ENCODE measurements at regions not wholly inside any gene's neighbourhood (a gene's known extent, or its start where the extent isn't known, plus 50 kb on each side); places are given as distances from the start of the nearest gene placed in this dataset.
"Not testable (repeated sequence)": the region's sequence is repeated elsewhere in the genome, so short reads cannot be mapped to it uniquely, and the experiment has no call there.

DNA sequence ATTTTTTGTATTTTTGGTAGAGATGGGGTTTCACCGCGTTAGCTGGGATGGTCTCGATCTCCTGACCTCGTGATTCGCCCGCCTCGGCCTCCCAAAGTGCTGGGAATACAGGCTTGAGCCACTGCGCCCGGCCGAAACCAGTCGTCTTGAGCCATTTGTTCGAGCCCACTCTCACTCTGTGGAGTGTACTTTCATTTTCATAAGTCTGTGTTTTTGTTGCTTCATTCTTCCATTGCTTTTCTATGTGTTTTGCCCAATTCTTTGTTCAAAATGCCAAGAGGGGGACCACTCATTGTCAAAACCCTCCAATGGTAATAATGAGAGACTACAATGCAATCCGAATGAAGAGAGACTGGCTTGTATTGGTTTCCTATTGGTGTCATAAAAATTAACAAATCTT is 1545.5 kb upstream of the DDX18 start:
- H2AFZ ChIP-seq (ENCODE audit: low read length), result no peak overlapping the region
- no peak overlapping the region for H3K9ac ChIP-seq (ENCODE audit: low read depth, low read length, poor library complexity, severe bottlenecking)
- no peaks in the 10 kb centered on the region for H3K4me1 ChIP-seq (ENCODE audit: insufficient read depth, low read length, poor library complexity, severe bottlenecking)
- no peaks in the 10 kb centered on the region for H3K36me3 ChIP-seq (ENCODE audit: insufficient read depth, low read length)
- no peaks in the 10 kb centered on the region for H3K27me3 ChIP-seq (ENCODE audit: insufficient read depth, low read length, poor library complexity, severe bottlenecking)
- no peaks in the 10 kb centered on the region for H3F3A ChIP-seq (ENCODE audit: low read depth)
- no peaks in the 10 kb centered on the region for H3K9me3 ChIP-seq (ENCODE audit: insufficient read depth, low read depth, low read length)
- H3K4me3 ChIP-seq (ENCODE audit: low read length, poor library complexity, severe bottlenecking), result no peak overlapping the region
- H3K9me2 ChIP-seq (replicated peaks; ENCODE audit: low read depth, low read length), result no peaks in the 10 kb centered on the region
- H4K20me1 ChIP-seq (ENCODE audit: insufficient read depth, low read length, poor library complexity, severe bottlenecking), result no peaks in the 10 kb centered on the region
- no peak overlapping the region for H3K4me2 ChIP-seq (ENCODE audit: low read depth, low read length, poor library complexity, severe bottlenecking)
- no peaks in the 10 kb centered on the region for H3K79me2 ChIP-seq (ENCODE audit: insufficient read depth, low read length)
- TF ChIP-seq EZH2phosphoT487 (IDR thresholded peaks at IDR 0.05; ENCODE audit: borderline replicate concordance), result no peak
- TF ChIP-seq, protein P1, sequence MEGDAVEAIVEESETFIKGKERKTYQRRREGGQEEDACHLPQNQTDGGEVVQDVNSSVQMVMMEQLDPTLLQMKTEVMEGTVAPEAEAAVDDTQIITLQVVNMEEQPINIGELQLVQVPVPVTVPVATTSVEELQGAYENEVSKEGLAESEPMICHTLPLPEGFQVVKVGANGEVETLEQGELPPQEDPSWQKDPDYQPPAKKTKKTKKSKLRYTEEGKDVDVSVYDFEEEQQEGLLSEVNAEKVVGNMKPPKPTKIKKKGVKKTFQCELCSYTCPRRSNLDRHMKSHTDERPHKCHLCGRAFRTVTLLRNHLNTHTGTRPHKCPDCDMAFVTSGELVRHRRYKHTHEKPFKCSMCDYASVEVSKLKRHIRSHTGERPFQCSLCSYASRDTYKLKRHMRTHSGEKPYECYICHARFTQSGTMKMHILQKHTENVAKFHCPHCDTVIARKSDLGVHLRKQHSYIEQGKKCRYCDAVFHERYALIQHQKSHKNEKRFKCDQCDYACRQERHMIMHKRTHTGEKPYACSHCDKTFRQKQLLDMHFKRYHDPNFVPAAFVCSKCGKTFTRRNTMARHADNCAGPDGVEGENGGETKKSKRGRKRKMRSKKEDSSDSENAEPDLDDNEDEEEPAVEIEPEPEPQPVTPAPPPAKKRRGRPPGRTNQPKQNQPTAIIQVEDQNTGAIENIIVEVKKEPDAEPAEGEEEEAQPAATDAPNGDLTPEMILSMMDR (conservative IDR thresholded peaks at IDR 0.05; ENCODE audit: low read length), result no peak

DNA sequence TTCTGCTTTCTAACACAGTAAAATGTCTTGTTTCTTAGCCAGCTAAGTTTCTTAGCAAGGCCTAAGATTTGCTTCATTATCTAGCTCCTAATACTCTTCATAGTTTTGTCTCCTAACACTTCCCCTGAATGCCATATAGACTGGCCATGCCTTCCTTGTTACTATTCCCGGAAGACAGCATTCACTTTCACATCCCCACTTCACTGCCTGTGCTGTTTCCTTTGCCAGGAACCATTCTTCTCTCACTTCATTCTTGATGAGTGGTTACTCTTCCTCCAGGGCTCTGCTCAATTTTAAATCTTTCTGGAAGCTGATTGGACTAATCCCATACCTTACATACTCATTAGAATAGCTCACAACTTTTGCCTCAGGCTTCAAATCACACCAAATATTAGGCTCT is 1510.2 kb upstream of the DDX18 start:
- no peak overlapping the region for H3K4me2 ChIP-seq (ENCODE audit: low read depth, low read length, poor library complexity, severe bottlenecking)
- H3K9me2 ChIP-seq (replicated peaks; ENCODE audit: low read depth, low read length), result no peaks in the 10 kb centered on the region
- H2AFZ ChIP-seq (ENCODE audit: low read length), result no peak overlapping the region
- H3K79me2 ChIP-seq (ENCODE audit: insufficient read depth, low read length), result no peaks in the 10 kb centered on the region
- no peak overlapping the region for H3K4me3 ChIP-seq (ENCODE audit: low read length, poor library complexity, severe bottlenecking)
- TF ChIP-seq, protein P1 (conservative IDR thresholded peaks at IDR 0.05; ENCODE audit: low read length), result no peak
- TF ChIP-seq EZH2phosphoT487 (IDR thresholded peaks at IDR 0.05; ENCODE audit: borderline replicate concordance), result no peak
- H3F3A ChIP-seq (ENCODE audit: low read depth), result no peaks in the 10 kb centered on the region
- no peaks in the 10 kb centered on the region for H3K27me3 ChIP-seq (ENCODE audit: insufficient read depth, low read length, poor library complexity, severe bottlenecking)
- H3K9ac ChIP-seq (ENCODE audit: low read depth, low read length, poor library complexity, severe bottlenecking), result no peak overlapping the region
- no peaks in the 10 kb centered on the region for H3K36me3 ChIP-seq (ENCODE audit: insufficient read depth, low read length)
- no peaks in the 10 kb centered on the region for H4K20me1 ChIP-seq (ENCODE audit: insufficient read depth, low read length, poor library complexity, severe bottlenecking)
- H3K9me3 ChIP-seq (ENCODE audit: insufficient read depth, low read depth, low read length), result no peaks in the 10 kb centered on the region
- no peaks in the 10 kb centered on the region for H3K4me1 ChIP-seq (ENCODE audit: insufficient read depth, low read length, poor library complexity, severe bottlenecking)

DNA sequence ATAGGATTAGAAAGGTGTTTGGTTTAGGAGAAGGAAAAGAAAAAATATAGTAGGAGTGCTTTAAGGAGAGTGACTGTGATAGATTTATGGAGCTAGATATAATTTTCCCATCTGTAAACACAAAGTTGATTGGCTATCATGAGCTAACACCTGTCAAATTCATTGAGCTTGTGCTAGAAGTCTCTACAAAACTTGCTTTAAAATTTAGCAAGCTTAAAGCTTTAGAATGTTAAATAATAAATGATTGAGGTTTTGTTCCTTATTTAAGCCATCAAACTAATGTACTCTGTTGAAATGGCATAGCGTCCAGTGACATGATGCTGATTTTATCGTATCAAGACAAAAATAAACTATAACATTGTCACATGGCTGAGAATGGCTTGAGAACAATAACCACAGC is 1497.4 kb upstream of the DDX18 start:
- H3K9ac ChIP-seq (ENCODE audit: low read depth, low read length, poor library complexity, severe bottlenecking), result no peak overlapping the region
- H3K9me2 ChIP-seq (replicated peaks; ENCODE audit: low read depth, low read length), result no peaks in the 10 kb centered on the region
- no peaks in the 10 kb centered on the region for H3K27me3 ChIP-seq (ENCODE audit: insufficient read depth, low read length, poor library complexity, severe bottlenecking)
- H4K20me1 ChIP-seq (ENCODE audit: insufficient read depth, low read length, poor library complexity, severe bottlenecking), result no peaks in the 10 kb centered on the region
- no peaks in the 10 kb centered on the region for H3K9me3 ChIP-seq (ENCODE audit: insufficient read depth, low read depth, low read length)
- no peaks in the 10 kb centered on the region for H3K36me3 ChIP-seq (ENCODE audit: insufficient read depth, low read length)
- H3K79me2 ChIP-seq (ENCODE audit: insufficient read depth, low read length), result no peaks in the 10 kb centered on the region
- no peak overlapping the region for H3K4me2 ChIP-seq (ENCODE audit: low read depth, low read length, poor library complexity, severe bottlenecking)
- H3F3A ChIP-seq (ENCODE audit: low read depth), result no peaks in the 10 kb centered on the region
- no peak overlapping the region for H2AFZ ChIP-seq (ENCODE audit: low read length)
- no peak for TF ChIP-seq EZH2phosphoT487 (IDR thresholded peaks at IDR 0.05; ENCODE audit: borderline replicate concordance)
- TF ChIP-seq, protein P1 (conservative IDR thresholded peaks at IDR 0.05; ENCODE audit: low read length), result no peak
- H3K4me1 ChIP-seq (ENCODE audit: insufficient read depth, low read length, poor library complexity, severe bottlenecking), result no peaks in the 10 kb centered on the region
- H3K4me3 ChIP-seq (ENCODE audit: low read length, poor library complexity, severe bottlenecking), result no peak overlapping the region

DNA sequence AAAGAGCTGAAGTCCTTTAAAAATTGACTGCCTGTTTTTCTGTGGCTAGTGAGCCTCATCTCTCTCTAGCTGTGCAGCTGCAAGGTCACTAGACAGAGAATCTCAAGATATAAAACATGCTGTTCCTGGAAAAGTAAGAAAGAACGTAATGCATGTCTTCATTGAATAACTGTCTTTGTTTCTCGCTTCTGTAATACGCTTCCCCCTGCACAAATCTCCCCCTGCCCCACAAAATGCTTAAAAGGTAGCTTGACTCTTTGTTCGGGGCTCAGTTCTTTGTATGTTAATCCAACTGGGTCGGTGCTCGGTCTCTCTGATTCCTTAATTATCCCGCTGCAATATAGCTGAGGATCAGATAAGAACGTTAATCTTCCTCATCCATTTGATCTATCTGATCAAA is 1495.9 kb upstream of the DDX18 start:
- not testable (repeated sequence) for H3F3A ChIP-seq (ENCODE audit: low read depth); H3K9ac ChIP-seq (ENCODE audit: low read depth, low read length, poor library complexity, severe bottlenecking); H3K4me2 ChIP-seq (ENCODE audit: low read depth, low read length, poor library complexity, severe bottlenecking); H3K79me2 ChIP-seq (ENCODE audit: insufficient read depth, low read length); H4K20me1 ChIP-seq (ENCODE audit: insufficient read depth, low read length, poor library complexity, severe bottlenecking); H3K9me2 ChIP-seq (replicated peaks; ENCODE audit: low read depth, low read length); H3K4me1 ChIP-seq (ENCODE audit: insufficient read depth, low read length, poor library complexity, severe bottlenecking); H3K27me3 ChIP-seq (ENCODE audit: insufficient read depth, low read length, poor library complexity, severe bottlenecking); H3K4me3 ChIP-seq (ENCODE audit: low read length, poor library complexity, severe bottlenecking); H2AFZ ChIP-seq (ENCODE audit: low read length); H3K9me3 ChIP-seq (ENCODE audit: insufficient read depth, low read depth, low read length); H3K36me3 ChIP-seq (ENCODE audit: insufficient read depth, low read length)

Measured in Loucy (cell line).